ENCODE measurements at regions not wholly inside any gene's neighbourhood (a gene's known extent, or its start where the extent isn't known, plus 50 kb on each side); places are given as distances from the start of the nearest gene placed in this dataset.
"Not testable (repeated sequence)": the region's sequence is repeated elsewhere in the genome, so short reads cannot be mapped to it uniquely, and the experiment has no call there.

- DNase-seq (ENCODE audit: extremely low read depth in 1 of 2, low read depth in 1 of 2), result no peak
Observed at GRCh38 chr14:58878439-58879139, 240.8 kb downstream of the DACT1 start.

GRCh38 chr14:58881433-58881832 lies 243.7 kb downstream of the DACT1 start:
- DNase-seq (ENCODE audit: extremely low read depth in 1 of 2, low read depth in 1 of 2), result no peak

GRCh38 chr14:58882577-58883018 lies 244.8 kb downstream of the DACT1 start:
- no peak for DNase-seq (ENCODE audit: extremely low read depth in 1 of 2, low read depth in 1 of 2)

- DNase-seq (ENCODE audit: extremely low read depth in 1 of 2, low read depth in 1 of 2), result no peak
Observed at GRCh38 chr14:58884442-58884841, 246.7 kb downstream of the DACT1 start.

DNA sequence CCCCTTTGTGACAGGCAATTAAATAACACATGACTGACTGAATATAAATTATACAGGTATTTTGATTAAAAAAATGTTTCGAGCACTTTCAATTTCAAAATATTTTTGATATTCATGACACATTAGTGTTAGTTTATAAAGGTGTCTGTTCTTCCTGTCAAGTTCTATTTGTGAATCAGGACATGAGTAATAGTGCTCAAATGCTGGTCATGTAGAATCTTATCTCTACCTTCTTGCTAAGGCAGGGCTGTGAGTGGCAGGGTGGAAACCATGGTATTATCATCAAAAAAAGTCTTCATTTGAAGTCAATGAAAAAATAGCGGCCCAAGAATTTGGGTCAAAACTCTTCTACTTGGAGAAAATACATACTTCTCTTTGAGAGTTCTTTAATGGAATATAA lies 250.2 kb downstream of the DACT1 start:
- DNase-seq (ENCODE audit: extremely low read depth in 1 of 2, low read depth in 1 of 2), result no peak

DNA sequence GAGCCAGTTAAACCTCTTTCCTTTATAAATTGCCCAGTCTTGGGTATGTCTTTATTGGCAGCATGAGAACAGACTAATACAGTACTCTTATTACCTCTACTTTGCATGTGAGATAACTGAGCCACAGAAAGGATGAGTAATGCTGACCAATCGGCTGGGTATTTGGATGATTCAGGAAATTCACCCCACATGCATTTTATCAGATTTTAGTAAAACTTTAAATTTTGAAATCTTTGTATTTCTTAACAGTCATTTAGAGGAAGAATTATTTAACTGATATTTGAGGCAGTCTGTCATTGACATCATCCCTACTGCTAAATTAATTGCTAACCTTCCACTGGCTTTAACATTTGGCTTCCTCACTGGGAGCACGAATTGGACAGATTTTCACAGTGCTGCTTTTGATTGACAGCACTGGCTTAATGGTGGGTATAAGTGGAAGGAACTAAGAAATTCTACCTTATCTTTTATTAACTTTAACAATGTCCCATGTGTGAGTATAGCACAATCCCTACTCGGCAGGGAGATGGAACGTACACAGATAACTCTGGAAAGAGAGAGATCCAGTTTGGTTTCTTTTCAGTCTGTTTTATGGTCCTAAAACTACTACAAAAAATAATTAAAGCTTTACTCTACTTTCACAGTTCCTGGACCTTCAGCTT lies 261.0 kb downstream of the DACT1 start:
- no peak for DNase-seq (ENCODE audit: extremely low read depth in 1 of 2, low read depth in 1 of 2)

GRCh38 chr14:58899317-58899713 lies 261.6 kb downstream of the DACT1 start:
- no peak for DNase-seq (ENCODE audit: extremely low read depth in 1 of 2, low read depth in 1 of 2)

GRCh38 chr14:58901826-58902225 lies 264.1 kb downstream of the DACT1 start:
- no peak for DNase-seq (ENCODE audit: extremely low read depth in 1 of 2, low read depth in 1 of 2)

DNA sequence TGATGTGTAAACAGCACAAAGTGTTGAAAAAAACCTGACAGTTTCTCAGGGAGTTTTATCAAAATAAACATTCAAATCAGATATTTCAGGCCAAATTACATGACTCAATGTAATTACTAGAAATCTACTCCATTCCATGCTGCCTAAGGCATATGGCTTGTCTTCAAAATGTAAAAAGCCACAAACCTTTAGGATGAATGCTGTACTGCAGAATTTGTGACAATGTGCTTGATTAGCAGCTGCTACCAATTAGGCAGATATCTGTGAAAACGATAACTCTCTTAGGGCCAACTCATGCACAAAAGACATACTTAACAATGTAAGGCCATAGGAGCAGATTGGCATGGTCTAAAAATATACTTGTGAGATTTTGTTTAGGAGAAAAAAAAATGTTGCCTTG lies 267.0 kb downstream of the DACT1 start:
- DNase-seq (ENCODE audit: extremely low read depth in 1 of 2, low read depth in 1 of 2), result no peak

DNA sequence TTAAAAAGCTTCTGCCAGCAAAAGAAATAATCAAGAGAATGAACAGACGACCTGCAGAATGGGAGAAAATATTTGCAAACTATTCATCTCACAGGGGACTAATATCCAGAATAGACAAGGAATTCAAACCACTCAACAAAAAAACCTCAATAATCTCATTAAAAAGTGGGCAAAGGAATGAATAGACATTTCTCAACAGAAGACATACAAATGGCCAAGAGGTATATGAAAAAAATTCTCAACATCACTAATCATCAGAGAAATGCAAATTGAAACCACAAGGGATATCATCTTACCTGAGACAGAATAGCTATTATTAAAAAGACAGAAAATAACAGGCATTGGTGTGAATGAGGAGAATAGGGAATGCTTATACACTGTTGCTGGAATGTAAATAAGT lies 270.0 kb downstream of the DACT1 start:
- DNase-seq (ENCODE audit: extremely low read depth in 1 of 2, low read depth in 1 of 2), result no peak

DNA sequence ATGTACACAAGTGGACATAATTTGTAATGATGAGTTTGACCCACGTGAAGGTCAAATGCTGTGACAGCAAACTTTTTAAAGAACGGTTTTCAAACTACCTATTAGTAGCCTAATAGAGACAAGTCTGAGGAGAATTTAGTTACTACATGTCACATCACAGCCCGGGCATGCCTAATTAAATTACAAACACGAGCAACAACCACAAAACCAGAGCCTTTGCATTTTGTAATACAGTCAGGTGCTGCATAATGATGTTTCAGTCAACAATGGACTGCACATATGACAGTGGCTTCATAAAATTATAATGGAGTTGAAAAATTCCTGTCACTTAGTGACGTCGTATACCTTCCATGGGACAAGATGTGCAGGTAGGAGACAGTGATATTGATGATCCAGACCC lies 274.5 kb downstream of the DACT1 start:
- DNase-seq (ENCODE audit: extremely low read depth in 1 of 2, low read depth in 1 of 2), result no peak

- no peak for DNase-seq (ENCODE audit: extremely low read depth in 1 of 2, low read depth in 1 of 2)
Observed at GRCh38 chr14:58912799-58913432, 275.2 kb downstream of the DACT1 start.

DNA sequence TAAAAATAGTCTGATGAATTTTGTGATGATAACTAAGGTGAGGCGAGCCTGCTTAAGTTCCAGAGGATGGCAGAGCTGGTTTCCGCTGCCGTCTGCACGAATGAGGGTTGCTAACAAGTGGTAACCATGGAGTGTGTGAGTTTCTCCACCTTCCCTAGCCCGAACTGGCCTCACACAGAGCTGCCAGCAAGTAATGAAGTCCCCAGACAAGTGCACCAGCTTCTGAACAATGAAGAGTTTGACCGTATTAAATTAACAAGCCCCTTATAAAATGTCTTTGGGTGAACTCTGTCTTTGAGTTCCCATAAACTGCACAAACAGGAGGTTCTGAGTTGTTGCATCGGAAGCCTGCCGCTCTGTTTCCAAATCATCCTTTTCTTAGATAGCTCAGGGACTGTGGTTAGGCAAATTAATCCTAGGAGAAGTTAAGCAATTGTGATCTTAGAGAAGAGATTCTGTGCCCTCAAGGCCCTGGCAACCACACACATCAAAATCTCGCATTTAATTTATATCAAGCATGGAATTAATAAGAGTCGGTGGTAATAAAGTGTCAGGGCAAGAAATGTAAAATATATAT lies 274.1 kb upstream of the DAAM1 start:
- no peak for DNase-seq (ENCODE audit: extremely low read depth in 1 of 2, low read depth in 1 of 2)

- DNase-seq (ENCODE audit: extremely low read depth in 1 of 2, low read depth in 1 of 2), result no peak
Observed at GRCh38 chr14:58915646-58916045, 272.8 kb upstream of the DAAM1 start.

DNA sequence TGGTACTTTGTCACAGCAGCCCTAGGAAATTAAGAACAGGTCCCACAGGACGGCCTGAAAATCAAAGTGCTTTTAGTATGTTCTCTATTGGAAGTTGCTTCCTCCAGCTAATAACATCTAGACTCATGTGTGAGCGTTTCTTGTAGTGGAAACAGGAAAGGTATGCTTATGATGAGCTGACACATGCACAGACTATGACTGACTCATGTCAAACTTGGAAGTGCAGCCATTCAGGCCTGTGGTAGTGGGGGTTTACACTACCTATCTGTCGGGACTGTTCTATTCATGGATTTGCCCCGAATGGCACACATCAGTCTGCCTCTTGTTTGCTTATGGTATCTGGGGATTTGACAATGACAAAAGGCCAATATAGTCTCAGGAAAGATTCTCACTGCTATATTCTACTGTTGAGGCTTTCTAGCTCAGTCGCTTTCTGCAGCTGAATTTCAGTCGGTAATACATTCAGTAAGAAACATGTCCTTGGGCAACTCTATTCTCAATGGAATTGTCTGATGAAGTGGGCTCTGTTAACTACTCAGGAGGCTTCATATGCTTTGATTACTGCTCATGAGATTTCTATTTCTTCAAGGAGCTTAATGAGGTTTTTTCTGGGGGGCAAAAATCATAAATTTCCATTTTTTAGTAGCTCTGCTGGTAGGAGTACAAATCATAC lies 270.3 kb upstream of the DAAM1 start:
- DNase-seq (ENCODE audit: extremely low read depth in 1 of 2, low read depth in 1 of 2), result no peak

- no peak for DNase-seq (ENCODE audit: extremely low read depth in 1 of 2, low read depth in 1 of 2)
Observed at GRCh38 chr14:58919217-58919616, 269.2 kb upstream of the DAAM1 start.

DNA sequence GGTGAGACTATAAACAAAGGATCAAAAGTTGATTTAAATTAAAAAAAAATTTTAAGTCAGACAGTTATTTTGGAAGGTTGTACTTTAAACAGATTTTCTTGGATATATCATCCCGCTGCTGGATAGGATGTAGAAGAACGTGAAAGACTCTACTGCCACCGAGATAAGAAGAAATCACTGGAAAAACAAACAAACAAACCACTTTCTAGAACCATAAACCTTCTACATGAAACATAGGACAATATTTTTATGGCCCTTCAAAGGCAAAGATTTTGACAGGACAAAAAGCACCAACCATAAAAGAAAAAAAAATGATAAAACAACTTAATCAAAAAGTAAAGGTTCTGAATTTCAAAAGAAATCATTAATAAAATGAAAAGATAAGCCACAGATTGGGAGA lies 268.2 kb upstream of the DAAM1 start:
- DNase-seq (ENCODE audit: extremely low read depth in 1 of 2, low read depth in 1 of 2), result no peak

DNA sequence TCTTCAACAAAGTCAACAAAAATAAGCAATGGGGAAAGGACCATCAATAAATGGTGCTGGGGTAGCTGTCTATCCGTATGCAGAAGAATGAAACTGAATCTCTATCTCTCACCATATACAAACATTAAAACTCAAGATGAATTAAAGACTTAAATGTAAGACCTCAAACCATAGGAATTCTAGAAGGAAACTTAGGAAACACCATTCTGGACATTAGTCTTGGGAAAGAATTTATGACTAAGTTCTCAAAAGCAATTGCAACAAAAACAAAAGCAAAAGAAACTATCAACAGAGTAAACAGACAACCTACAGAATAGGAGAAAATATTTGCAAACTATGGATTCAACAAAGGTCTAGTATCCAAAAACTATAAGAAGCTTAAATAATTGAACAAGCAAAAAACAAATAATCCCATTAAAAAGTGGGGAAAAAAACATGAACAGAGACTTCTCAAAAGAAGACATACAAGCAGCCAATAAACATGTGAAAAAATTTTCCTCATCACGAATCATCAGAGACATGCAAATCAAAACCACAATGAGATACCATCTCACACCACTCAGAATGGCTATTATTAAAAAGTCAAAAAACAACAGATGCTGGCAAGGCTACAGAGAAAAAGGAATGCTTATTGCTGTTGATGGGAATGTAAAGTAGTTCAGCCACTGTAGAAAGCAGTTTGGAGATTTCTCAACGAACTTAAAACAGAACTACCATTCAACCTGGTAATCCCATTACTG lies 266.1 kb upstream of the DAAM1 start:
- DNase-seq (ENCODE audit: extremely low read depth in 1 of 2, low read depth in 1 of 2), result not testable (repeated sequence)

DNA sequence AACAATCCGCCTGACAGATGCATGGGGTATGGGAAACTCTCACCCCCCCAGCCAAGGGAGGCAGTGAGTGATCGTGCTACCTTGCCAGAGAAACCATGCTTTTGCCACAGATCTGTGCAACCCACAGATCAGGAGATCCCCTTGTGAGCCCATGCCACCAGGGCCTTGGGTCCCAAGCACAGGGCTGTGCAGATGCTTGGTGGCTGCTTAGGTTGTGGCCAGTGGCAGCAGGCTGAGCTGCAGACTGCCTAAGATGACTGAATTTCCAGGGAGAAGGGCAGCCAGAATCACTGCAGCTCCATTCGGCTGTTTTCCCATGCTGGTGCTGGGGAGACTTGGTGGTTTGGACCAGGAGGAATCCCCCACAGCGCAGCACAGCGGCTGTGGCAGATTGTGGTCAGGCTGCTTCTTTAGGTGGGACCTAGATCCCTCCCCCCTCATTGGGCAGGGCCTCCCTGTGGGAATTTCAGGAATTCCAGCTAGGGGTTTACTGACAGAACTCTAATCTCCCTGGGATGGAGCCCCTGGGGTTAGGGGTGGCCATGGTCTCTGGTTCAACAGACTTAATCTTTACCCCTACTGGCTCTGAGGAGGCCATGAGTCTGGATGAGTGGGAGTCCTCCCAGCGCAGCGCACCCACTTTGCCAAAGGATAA lies 264.6 kb upstream of the DAAM1 start:
- DNase-seq (ENCODE audit: extremely low read depth in 1 of 2, low read depth in 1 of 2), result no peak

DNA sequence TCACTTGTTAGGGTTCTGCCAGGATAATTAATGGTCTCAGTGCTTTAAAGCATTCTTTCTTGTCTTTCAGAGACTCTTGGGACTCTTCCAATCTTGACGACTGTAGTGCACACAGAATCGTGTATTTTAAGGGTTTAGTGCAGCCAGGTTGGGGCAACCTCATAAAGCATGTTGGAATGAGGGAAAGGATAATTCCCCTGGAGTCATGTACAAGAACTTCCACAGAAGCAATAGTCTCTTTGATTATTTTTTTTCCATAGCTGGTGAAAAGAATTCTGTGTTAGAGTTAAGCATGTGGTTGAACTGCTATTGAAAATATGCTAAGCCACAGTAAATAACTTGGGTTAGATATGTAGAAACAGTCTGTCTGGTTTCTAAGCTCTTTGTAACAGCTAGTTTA lies 246.8 kb upstream of the DAAM1 start:
- no peak for DNase-seq (ENCODE audit: extremely low read depth in 1 of 2, low read depth in 1 of 2)

Data from stimulated activated CD8-positive, alpha-beta memory T cell treated with anti-CD3 and anti-CD28 coated beads, Interleukin-7, amount 100 ng/mL, for 48 hours (primary cell).